GM12875 (cell line): ENCODE measurements at regions not wholly inside any gene's neighbourhood (a gene's known extent, or its start where the extent isn't known, plus 50 kb on each side); places are given as distances from the start of the nearest gene placed in this dataset.

ENCODE experiments used
- H3K4me3 ChIP-seq: one replicate; pipeline ENCODE4 v1.5.1; 2011; ENCODE audit warnings: low read depth, low read length, control low read depth
- TF ChIP-seq, protein P1 (sequence below): IDR thresholded peaks from 2 replicates; pipeline ENCODE4 v1.5.1; 2011; ENCODE audit warnings: low read depth, mild to moderate bottlenecking, control low read depth, inconsistent platforms, low read length, moderate library complexity, borderline replicate concordance; ENCODE audit not compliant: insufficient read depth

DNA sequence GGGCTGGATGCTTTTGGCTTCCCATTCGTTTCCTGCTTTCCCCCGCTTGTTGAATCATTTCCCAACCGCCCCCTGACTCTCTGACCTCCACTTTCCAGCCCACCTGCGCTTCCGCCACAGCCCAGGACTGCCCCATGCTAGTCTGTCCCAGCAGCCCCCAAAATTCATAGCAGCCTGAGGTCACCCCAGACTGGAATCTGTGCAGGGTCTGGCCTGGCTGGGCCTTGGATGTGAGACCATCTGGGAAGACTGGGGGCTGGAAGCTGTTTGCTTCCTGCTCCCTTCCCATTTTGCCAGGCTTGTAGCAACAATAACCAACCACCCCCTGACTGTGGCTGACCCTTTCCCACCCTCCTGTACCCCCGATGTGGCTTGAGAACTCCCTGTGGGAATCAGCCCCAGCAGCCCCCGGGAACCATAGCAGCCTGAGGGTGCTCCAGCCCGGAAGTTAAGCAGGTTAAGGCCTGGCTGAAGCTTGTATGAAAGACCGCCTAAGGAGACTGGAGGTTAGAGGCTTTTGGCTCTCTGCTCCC is 2290.8 kb downstream of the TP53TG3F start:
- H3K4me3 ChIP-seq = no peak overlapping the region
- TF ChIP-seq, protein P1, sequence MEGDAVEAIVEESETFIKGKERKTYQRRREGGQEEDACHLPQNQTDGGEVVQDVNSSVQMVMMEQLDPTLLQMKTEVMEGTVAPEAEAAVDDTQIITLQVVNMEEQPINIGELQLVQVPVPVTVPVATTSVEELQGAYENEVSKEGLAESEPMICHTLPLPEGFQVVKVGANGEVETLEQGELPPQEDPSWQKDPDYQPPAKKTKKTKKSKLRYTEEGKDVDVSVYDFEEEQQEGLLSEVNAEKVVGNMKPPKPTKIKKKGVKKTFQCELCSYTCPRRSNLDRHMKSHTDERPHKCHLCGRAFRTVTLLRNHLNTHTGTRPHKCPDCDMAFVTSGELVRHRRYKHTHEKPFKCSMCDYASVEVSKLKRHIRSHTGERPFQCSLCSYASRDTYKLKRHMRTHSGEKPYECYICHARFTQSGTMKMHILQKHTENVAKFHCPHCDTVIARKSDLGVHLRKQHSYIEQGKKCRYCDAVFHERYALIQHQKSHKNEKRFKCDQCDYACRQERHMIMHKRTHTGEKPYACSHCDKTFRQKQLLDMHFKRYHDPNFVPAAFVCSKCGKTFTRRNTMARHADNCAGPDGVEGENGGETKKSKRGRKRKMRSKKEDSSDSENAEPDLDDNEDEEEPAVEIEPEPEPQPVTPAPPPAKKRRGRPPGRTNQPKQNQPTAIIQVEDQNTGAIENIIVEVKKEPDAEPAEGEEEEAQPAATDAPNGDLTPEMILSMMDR = no peak

- no peak overlapping the region for H3K4me3 ChIP-seq
- TF ChIP-seq, protein P1 = no peak
Observed at GRCh38 chr16:35750701-35751104, 2291.3 kb downstream of the TP53TG3F start.

- no peak overlapping the region for H3K4me3 ChIP-seq
- TF ChIP-seq, protein P1 = no peak
Observed at GRCh38 chr16:35751191-35751941, 2292.0 kb downstream of the TP53TG3F start.

GRCh38 chr16:35752012-35752772 is 2292.8 kb downstream of the TP53TG3F start:
- TF ChIP-seq, protein P1 = no peak
- no peak overlapping the region for H3K4me3 ChIP-seq

- no peak overlapping the region for H3K4me3 ChIP-seq
- TF ChIP-seq, protein P1 = no peak
Observed at GRCh38 chr16:35752773-35753558, 2293.6 kb downstream of the TP53TG3F start.

- no peak overlapping the region for H3K4me3 ChIP-seq
- TF ChIP-seq, protein P1 = no peak
Observed at GRCh38 chr16:35753559-35754390, 2294.4 kb downstream of the TP53TG3F start.
